HG03565 (cell line): ENCODE measurements at regions not wholly inside any gene's neighbourhood (a gene's known extent, or its start where the extent isn't known, plus 50 kb on each side); places are given as distances from the start of the nearest gene placed in this dataset.

Source experiments
- ATAC-seq: cut with Tn5 transposase; IDR thresholded peaks from one replicate; pipeline ENCODE4 v1.9.1; 2021; ENCODE audit warnings: mild to moderate bottlenecking, moderate library complexity; ENCODE audit not compliant: unreplicated experiment

DNA sequence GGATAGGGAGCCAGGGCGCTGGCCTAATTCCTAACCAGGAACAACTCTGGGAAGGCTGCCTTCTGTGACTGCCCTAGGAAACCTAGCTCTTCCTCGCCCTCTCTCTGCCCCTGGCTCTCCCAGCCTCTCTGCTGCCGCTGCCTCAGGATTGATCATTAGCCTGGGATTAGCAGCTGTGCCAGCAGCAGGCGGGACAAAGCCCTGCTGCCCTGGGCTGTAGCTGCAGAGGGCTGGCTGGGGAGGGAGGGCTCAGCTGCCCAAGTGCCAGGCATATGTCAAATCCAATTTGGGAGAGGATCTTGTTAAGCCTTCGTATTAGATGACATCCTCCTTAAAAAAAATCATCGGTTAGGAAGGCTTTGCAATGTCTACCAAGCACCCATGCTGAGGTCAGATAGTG is 144.8 kb upstream of the CCL2 start:
- no peak for ATAC-seq

DNA sequence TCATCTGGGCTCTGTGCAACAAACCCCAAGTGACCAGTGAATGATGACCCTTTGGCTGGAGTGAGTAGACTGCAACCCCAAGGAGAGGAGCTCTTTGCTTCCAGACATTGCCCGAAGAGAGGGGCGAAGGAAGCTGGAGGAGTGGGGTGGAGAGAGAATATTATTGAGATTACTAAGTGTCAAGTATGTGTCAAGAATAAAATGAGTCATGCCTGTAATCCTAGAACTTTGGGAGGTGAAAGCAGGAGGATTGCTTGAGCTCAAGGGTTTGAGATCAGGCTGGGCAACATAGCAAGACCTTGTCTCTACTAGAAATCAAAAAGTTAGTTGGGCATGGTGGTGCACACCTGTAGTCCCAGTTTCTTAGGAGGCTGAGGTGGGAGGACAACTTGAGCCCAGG is 142.0 kb upstream of the CCL2 start:
- ATAC-seq: no peak

DNA sequence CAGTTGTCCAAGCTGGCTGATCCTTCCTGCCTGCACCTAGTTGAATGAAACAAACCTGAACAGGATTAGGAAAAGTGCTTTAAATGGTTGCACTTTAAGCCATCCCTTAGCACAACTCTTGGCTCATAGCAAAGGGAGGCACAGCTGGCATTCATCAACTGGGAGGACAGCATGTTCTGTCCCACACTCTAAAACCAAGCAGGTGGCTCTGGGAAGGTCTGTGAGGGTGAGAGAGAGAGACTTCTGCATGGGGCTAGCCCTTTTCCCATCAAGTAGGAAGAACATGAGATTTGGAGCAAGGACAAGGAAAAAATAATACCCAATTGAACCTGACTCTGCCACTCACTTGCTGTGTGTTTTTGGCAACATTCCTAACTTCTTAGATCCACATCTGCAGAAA is 140.9 kb upstream of the CCL2 start:
- no peak for ATAC-seq

DNA sequence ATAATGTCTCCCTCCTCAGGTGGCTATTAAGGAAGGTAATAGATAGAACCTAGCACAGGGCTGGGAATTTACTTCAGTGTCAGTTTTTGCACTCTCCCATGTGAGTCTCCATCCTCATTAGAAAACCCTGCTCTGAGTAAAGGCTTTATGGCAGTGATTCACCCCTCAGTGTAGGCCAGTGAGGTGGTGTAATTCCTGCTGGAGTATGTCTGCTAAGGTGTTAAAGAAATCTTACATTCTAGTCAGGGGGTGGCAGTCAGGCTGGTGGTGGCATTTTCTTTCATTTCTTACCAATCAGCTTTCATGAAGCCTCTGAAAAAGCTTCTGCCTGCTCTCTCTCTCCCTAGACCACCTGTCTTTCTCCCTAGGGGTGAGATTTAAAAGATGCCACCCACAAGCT is 138.8 kb upstream of the CCL2 start:
- no peak for ATAC-seq

DNA sequence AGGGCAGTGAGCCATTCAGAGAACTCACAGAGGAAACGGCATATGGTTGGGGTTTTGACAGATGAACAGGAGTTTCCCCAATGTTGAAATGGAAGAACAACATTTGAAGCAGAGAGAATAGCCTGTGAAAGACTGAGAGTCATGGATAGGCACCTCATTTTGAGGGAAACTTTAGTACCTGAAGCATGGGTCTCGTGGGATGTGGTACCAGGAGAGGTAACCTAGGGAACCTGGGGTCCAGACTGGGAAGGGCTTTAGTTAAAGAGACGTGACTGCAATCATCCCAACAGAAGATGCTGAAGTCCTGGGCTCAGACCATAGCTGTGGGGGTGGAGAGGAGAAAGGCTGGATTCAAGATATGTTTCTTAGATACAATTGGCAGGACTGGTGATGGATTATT is 137.8 kb upstream of the CCL2 start:
- no peak for ATAC-seq

DNA sequence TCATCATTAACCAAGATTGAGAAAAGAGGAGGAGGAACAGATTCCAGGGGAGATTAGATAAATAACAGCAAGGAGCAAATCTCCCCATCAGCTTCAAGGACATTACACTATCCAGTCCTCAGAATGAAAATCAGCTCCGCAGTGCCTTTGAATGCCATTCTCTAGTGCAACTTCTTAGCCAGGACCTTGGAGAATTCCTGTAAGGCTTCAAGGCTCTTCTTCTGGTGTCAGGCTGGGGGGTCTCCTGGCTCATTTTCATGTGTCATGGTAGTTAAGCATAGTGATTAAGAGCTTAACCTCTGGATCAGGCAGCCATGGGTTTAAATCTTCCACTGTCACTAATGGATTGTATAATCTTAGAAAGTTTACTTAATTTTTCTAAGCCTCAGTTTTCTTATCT is 137.3 kb upstream of the CCL2 start:
- no peak for ATAC-seq

DNA sequence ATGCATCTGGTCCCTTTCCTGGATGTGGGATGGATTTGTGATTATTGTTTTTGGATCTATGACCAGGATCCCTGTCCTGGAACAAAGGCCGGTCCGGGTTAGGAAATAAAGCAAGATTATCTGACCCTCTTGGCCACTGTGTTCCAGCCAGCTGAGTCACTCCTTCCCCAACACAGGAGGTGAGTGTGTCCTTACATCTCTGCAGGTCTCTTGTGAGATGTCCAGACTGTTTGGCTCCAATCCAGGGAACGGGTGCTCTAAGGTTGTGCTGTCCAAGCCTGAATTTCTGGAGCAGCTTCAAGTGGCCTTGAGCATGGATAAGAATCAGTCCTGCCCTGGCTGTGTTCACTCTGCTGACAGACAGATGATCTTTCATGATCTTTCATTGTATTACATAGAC is 136.5 kb upstream of the CCL2 start:
- no peak for ATAC-seq

DNA sequence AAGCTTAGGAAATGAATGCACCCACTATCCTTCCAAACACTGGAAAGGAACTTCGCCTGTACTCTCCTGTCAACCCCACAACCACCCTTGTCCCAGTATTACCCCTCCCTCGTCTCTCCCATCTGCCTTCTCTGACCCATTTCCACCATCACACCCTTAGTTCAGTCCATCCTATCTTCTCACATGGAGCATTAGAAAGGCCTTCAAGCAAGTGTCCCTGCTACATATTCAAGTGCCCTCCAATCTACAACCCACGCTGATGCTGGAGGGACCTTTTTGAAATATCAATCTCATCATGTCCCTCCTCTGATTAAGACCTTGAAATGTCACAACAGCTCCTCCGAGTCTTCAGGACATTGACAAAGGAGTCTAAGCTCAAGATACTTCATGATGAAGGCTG is 133.8 kb upstream of the CCL2 start:
- ATAC-seq: no peak

DNA sequence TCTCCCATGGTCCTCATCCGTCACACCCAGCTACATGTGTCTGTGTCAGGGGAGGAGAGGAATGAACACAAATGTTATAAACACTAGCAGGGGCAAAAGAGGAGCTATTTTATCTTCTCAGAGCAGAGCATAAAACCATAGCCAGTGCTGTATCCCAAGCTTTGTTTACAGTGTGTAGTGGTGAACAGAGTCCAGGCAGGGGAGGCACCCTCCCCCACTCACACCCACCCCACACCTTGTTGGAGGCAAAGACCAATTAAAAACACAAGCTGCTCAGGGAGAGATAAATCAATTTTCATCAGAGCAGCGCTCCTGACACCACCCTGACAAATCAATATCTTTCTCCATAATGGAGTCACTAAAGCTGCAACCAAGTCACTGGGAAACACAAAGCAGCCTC is 132.6 kb upstream of the CCL2 start:
- no peak for ATAC-seq

DNA sequence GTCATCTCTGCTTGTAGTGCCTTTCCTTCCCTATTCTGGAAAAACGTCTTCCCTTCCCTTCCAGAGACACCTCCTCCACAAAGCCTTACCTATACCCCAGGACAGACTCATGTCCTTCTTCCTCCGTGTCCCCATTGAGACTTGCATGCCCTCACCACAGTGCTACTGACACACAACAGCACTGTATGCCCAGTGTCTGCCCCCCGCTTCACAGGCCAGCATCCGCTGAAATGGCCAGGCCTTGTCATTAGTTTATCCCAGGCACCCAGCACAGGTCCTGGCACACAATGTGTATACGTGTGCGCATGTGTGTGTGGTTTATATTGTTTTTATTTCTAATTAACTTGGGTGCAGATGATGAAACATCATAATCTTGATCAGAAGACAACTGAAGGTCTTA is 130.1 kb upstream of the CCL2 start:
- ATAC-seq: no peak

DNA sequence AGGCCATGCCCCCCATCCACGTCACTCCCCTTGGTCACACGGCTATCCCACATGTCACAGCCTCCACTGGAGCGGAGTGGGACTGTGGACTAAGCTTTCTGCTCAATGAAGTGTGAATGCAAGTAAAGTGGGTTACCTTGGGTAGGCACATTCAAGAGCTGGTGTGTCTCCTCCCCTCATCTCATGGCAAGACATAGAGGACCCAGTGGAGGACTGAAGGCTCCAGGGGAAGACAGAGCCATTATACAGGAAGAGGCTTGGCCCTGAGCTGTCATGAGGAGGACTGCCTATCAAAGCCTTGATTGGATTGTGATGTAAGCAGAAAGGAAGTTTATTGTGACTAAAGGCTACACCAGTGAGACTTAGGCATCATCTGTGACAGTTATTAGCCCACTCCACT is 129.2 kb upstream of the CCL2 start:
- no peak for ATAC-seq

DNA sequence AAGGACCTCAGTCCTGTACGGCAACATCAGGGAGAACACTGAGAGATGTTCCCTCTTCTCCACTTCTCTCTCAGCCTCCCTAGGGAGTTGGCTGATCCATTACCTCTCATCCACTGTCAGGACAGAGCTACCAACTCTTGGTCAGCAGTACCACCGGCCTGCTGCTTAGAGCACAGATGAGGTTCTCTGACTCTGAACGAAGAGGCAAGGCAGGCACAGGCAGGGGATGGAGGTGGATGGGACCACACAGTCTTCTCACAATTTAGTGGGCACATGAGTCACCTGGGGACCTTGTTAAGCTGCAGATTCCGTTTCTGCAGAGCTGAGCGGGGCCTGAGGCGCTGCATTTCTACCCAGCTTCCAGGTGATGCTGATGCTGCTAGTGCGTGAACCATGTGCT is 128.6 kb upstream of the CCL2 start:
- ATAC-seq: no peak

DNA sequence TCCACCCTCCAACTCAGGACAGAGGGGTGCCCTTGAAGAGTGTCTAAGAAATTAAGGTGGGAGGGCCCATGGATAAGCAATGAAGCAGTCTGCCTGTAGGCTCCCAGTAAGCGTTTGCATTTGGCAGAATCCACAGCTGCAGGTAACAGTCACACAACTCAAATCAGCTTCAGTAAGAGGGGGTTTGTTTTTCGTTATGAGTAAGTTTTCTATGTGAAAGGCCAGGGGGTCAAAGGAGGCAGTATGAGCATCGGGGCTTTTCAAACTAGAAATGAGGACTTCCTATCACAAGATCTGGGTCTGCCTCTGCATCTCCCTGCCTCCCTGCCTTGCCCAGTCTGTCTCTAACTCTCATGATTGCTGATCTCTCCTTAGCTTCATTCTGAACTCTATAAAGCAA is 128.1 kb upstream of the CCL2 start:
- no peak for ATAC-seq

DNA sequence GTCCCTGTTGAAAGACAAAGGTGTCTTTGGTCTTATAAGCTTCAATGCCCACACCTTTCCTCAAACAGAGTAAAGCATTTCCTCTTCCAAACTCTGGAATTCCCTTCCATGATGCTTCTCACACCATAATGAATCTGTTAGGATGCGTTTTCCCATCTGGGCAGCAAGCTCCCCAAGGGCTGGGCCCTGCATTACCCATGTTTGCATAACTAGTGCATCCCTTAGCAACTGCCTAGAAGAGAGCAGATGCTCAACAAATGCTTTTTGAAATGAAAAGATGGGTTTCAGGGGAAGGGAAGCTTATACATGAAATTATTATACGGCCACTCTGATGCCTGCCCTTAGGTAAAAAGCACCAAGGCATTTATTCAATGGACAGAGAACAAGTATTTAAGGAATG is 124.5 kb upstream of the CCL2 start:
- no peak for ATAC-seq

DNA sequence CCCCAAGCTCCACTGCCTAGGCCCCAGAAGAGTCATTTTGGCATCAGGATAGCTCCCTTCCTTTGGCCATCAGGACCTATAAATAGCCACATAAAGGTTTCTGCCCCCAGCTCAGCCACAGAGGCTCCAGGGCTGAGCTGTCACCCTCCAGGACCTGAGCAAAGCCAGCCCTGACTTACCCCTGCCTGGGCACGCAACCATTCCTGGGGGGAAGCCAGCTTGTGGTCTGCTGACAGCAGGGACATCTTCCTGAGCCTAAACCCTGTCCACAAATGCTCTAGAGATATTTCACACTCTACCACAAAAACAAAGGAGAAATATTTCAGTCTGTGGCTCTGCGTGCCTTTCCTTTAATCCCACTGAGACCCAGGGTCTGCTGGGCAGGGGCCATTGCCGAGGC is 123.7 kb upstream of the CCL2 start:
- ATAC-seq: no peak

DNA sequence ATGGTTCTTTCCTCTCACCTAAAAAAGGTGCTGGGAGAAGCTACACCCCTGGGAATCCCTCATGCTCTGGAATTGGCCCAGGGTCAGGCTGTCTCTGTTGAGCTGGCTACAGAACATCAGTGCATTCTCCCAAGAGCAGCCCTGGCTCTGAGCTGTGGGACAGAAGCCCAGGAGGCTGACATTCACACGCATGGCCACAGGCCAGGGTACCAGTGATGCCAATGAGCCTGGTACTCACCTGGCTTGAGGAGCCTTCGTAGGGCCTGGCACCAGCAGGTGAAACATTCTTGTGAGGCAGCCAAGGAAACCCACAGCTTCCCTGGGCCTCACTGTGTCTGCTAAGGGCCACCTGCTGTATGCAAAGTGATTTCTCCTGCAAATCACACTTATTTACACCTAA is 121.7 kb upstream of the CCL2 start:
- no peak for ATAC-seq

DNA sequence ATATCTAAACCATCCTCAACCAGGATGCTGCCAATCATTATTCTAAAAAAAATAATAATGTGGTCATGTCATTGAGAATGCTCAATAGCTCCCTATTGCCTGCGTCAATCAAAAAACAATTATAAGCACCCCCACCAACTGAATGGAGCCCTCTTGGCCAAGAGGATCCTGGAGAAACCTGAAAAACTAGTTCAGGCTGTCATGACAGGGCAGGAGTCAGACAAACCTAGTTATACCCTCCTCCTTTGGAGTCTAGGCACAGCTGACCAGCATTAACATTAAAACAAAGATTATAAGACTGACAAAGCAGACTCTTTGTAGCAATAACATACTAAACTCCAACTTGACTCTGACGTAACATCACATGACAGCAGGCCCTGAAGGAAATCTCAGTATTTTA is 119.2 kb upstream of the CCL2 start:
- ATAC-seq: no peak

DNA sequence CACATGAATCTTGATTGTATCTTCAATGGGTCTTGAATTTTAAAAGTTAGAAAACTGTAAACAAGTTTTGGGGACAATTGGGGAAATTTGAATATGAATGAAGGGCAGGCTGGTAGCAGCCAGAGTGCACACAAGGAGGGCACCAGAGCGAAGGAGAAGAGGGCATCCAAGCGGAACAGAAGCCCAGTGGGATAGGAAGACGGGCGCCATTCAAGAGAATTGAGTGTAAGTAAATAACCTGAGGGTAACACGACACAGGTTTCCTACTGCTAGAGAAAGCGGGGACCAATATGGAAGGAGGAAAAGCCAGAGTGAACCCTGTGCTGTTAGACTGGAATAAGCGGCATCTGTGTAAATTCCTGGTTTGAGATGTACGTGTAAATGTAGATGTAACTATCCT is 115.1 kb upstream of the CCL2 start:
- no peak for ATAC-seq

DNA sequence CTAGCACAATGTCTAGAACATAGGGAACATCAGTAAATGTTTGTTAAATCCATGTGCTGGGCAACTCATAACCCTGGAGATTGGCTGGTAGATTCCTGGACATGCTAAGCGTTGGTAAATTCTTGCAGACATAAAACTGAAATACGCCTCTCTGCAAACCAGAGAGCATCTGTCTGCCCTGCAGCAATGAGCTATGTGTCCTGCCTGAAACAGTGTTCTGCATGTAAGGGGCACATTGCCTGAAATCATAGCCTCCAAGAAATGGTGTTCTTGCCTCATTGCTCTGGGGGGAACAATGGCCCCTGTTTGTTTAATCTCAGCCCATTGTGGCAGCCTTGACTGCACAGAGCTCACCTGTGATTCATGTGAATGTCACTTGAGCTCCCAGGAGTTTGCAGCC is 113.5 kb upstream of the CCL2 start:
- no peak for ATAC-seq

DNA sequence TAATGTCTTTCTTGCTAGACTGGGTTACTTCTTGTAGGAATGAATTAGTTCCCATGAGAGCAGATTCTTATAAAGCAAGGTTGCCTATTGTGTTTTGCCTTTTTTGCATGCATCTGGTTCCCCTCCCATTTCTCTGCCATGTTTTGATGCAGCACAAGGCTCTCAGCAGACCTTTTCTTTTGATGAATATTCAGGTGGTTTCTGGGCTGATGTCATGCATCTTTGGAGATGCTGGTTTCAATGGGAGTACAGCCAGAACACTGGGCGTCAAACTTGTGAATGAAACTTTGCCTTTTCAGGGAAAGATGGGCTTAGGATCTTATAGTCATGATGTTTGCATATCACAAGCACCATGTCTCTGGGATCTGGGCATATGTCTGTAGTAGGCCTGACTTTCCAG is 111.7 kb upstream of the CCL2 start:
- no peak for ATAC-seq

DNA sequence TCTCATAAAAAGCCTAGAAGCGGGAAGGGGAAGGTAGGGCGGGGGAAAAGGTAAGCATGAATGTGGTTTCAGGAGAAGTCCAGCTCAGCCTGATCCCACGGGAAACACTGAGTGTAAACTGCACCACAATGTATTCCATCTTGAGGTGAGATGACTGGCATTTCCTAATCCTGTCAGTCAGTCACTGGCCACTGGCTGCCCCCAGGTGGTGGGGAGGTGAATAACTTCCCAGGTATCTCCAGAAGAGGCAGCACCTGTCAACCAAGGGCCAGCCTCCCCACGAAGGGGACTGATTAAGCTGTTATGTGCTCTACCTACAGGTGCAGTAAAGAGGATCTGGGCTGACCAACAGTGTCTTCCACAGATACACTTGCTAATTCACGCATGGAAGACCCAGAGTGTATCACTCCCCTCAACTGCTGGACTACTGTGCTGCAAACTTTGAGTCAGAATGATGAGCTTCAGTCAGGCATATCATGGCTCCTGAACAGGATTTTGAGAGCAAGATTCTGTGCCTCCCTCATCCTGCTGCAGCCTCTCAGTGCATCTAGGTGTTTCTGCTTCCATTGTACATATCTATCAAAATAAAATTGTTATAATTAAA is 108.5 kb upstream of the CCL2 start:
- no peak for ATAC-seq

DNA sequence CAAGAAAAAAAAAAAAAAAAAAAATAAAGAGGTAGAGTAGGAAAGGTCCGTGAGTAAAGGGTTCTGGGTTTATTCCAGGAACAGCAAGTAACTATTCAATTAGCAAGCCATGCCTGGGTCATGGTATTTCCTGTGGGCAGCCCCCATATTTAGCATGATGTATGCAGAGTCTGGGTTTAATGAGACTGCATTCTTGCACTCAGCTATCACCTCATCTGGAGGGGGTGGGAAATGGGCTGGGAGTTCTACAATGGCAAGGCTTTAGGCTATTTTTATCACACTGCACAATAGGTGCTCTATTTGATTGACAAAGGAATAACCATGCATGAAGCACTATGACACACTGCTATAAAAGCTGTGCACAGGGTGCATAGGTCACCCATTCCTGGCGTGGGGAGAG is 104.0 kb upstream of the CCL2 start:
- no peak for ATAC-seq

DNA sequence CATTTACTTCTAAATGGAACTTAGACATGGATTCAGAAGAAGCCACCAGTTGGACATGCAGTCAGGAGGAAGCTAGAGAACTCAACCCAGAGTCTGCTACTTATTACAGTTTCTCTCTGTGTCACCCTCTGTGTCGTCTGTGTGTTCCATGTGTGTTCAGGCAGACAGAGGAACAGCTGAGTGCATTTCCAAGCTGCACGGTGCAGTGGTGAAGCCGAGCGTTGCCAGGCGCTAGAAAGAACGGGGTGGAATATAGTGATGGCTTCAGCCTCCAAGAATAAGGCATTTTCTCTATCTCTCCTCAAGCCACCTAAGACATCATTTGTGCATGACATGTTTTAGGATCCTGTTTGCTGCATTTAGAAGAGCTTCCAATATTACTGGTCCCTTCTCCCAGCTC is 101.1 kb upstream of the CCL2 start:
- ATAC-seq: no peak
